Peyer's patch (tissue), 4 donors: ENCODE measurements at regions not wholly inside any gene's neighbourhood (a gene's known extent, or its start where the extent isn't known, plus 50 kb on each side); places are given as distances from the start of the nearest gene placed in this dataset.

ENCODE experiments used
- DNase-seq, 3 donors: peaks; one replicate each; pipeline ENCODE4 v3.0.0-alpha.2; 2017 to 2019
- H3K27ac ChIP-seq, 4 donors: fragments of 200-600 bp; sonication (generic); one replicate each; pipeline ENCODE4 v1.5.1; 2016 to 2019
- H3K27me3 ChIP-seq, 2 donors: fragments of 200-600 bp; sonication (generic); one replicate each; pipeline ENCODE4 v1.5.1; 2019
- H3K36me3 ChIP-seq, 3 donors: fragments of 200-600 bp; sonication (generic); one replicate each; pipeline ENCODE4 v1.5.1; 2016 to 2019
- H3K4me1 ChIP-seq, 4 donors: fragments of 200-600 bp; sonication (generic); one replicate each; pipeline ENCODE4 v1.5.1; 2016 to 2019
- H3K4me3 ChIP-seq, 4 donors: fragments of 200-600 bp; sonication (generic); 1 replicate in 3 of 4; 2 replicates in 1 of 4; pipeline ENCODE4 v1.5.1; 2016 to 2019; ENCODE audit warnings: mild to moderate bottlenecking in 1 of 4
- H3K9me3 ChIP-seq, 4 donors: fragments of 200-600 bp; sonication (generic); one replicate each; pipeline ENCODE4 v1.5.1; 2016 to 2019; ENCODE audit warnings: mild to moderate bottlenecking in 1 of 4
- POLR2A ChIP-seq, 2 donors: fragments of 450-650 bp; IDR thresholded peaks; one replicate each; pipeline ENCODE4 v1.5.1; 2017; ENCODE audit warnings: antibody characterized with exemption in 2 of 2, mild to moderate bottlenecking in 2 of 2, moderate library complexity in 2 of 2
- TF ChIP-seq, protein P1 (sequence below), 6 experiments: fragments of 450-650 bp in 4 of 6; fragments of 200-600 bp in 2 of 6; sonication (generic) in 1 of 6; IDR thresholded peaks; one replicate each; pipeline ENCODE4 v1.5.1; 2017 to 2019; ENCODE audit warnings: antibody characterized with exemption in 6 of 6, mild to moderate bottlenecking in 3 of 6, moderate library complexity in 1 of 6

DNA sequence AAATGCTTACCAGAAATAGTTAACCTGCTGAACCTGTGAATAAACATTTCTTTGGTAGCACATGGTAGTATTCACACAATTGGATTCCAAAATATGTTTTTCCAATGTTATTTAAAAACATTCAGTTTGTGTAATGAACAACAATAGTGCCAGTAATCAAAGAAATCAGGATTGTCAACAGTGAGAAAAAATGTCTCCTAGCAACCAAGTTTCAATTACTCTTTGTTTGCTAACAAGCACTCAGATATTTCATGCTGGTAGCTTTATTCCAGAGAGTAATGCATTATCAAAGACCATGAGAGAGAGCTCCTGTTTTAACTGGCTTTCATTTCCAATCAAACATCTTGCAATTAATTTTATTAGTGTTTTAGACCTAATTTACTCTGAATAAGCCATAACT is 768.1 kb upstream of the GRAMD2B start:
- Histone ChIP-seq H3K27ac (no peak overlapping the region), H3K4me1 (peaks cover 0 to 5% (median 0%) of the 10 kb centered on the region in 4 donors)
- DNase-seq: no peak

DNA sequence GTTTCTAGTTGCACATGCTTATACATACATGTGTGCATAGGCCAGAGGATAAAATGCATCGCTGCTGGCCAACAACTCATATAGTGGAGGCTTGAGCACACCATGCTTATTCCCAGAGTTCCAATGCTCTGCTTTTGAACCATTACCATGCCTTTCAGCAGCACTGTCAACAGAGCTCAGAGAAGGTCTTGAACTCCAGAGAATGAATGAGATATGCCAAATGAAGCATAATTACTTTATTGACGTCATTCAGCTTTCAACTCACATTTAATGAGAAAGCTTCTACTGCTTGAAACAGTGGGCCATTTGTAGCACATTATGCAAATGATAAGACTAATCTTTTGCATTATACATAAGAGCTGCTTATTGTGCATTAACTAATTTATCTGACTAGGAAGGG is 765.3 kb upstream of the GRAMD2B start:
- H3K27ac ChIP-seq: no peak overlapping the region
- H3K9me3 ChIP-seq: no peaks in the 10 kb centered on the region
- no peak for DNase-seq
- no peaks in the 10 kb centered on the region for H3K36me3 ChIP-seq
- no peak overlapping the region for H3K4me3 ChIP-seq
- no peaks in the 10 kb centered on the region for H3K27me3 ChIP-seq
- H3K4me1 ChIP-seq: peaks cover 0 to 5% (median 0%) of the 10 kb centered on the region in 4 donors
- no peak for TF ChIP-seq POLR2A (IDR thresholded peaks at IDR 0.05)
- TF ChIP-seq, protein P1, sequence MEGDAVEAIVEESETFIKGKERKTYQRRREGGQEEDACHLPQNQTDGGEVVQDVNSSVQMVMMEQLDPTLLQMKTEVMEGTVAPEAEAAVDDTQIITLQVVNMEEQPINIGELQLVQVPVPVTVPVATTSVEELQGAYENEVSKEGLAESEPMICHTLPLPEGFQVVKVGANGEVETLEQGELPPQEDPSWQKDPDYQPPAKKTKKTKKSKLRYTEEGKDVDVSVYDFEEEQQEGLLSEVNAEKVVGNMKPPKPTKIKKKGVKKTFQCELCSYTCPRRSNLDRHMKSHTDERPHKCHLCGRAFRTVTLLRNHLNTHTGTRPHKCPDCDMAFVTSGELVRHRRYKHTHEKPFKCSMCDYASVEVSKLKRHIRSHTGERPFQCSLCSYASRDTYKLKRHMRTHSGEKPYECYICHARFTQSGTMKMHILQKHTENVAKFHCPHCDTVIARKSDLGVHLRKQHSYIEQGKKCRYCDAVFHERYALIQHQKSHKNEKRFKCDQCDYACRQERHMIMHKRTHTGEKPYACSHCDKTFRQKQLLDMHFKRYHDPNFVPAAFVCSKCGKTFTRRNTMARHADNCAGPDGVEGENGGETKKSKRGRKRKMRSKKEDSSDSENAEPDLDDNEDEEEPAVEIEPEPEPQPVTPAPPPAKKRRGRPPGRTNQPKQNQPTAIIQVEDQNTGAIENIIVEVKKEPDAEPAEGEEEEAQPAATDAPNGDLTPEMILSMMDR (IDR thresholded peaks at IDR 0.05): no peak

More for the DNA sequence above, 768.1 kb upstream of the GRAMD2B start:
- H3K9me3 ChIP-seq: no peaks in the 10 kb centered on the region
- H3K36me3 ChIP-seq: no peaks in the 10 kb centered on the region
- no peak for TF ChIP-seq POLR2A (IDR thresholded peaks at IDR 0.05)
- TF ChIP-seq, protein P1 (IDR thresholded peaks at IDR 0.05): no peak
- no peaks in the 10 kb centered on the region for H3K27me3 ChIP-seq
- H3K4me3 ChIP-seq: no peak overlapping the region

DNA sequence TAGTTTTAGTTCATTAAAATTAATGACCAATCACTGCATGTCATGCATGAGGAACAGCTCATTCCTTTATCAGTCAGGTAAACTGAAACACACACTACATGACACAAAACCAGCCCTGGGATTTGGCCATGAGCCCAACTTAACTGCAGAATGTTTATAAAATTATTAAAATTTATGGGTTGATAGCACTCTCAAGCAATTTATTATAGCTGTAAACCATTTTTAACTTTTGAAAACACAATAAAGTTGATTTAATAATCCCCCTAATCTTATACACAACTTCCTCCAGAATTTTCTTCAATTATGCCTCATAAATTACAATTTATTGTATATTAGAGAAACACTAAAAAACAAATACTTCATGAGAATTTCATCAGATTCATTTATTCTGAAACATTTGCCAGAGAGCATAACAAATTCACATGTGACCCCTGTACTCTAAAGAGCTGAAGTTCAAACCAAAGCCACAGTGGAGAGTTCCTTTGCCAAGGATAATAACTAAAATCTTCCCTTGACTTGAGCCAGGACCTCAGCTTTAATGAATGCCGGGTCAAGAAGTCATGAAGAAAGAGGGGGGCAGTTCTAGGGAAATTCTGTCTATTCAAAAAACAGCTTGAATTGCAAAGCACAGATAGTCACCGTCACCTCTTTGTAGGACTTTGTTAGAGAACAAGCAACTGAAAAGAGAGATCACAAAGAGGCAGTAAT is 763.7 kb upstream of the GRAMD2B start:
- H3K9me3 ChIP-seq: no peaks in the 10 kb centered on the region
- H3K4me3 ChIP-seq: no peak overlapping the region
- peaks cover 0 to 5% (median 0%) of the 10 kb centered on the region in 4 donors for H3K4me1 ChIP-seq
- H3K27ac ChIP-seq: no peak overlapping the region
- no peak for TF ChIP-seq POLR2A (IDR thresholded peaks at IDR 0.05)
- TF ChIP-seq, protein P1 (IDR thresholded peaks at IDR 0.05): no peak
- no peaks in the 10 kb centered on the region for H3K27me3 ChIP-seq
- DNase-seq: peak in 1 of 3 donors; percentile 50
- no peaks in the 10 kb centered on the region for H3K36me3 ChIP-seq

DNA sequence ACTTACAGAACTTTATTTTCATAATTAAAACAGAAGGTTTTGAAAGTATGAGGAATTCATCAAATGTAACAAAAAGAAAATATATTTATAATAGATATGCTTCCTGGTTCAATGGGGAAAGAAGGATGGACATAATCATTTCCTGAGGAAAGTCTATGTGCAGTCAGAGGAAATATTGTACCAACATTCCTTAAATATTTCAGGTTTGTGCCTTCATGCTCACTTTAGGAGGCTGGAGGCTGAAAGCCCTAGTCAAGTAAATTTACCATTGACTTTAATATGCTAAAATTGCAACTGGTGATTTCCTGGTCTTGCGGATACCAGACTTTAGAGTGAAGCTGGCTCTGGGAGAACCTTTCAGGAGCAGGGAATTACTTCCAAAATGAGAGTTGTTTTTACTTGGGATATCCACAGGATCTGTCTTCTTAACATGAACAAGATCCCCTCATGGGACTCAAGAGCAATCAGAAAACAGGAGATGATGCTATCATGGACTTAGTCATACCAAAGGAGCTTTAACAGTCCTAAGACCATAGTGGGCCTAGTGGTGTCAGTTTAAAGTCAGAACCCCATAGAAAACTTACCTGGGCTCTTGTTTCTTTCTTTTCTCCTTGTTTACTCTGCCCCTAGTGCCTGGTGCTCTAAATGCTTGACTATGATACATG is 762.8 kb upstream of the GRAMD2B start:
- no peak for DNase-seq
- H3K4me1 ChIP-seq: peaks cover 0 to 5% (median 0%) of the 10 kb centered on the region in 4 donors
- no peaks in the 10 kb centered on the region for H3K36me3 ChIP-seq
- no peak overlapping the region for H3K27ac ChIP-seq
- H3K27me3 ChIP-seq: no peaks in the 10 kb centered on the region
- no peaks in the 10 kb centered on the region for H3K9me3 ChIP-seq
- no peak overlapping the region for H3K4me3 ChIP-seq
- TF ChIP-seq, protein P1 (IDR thresholded peaks at IDR 0.05): no peak
- TF ChIP-seq POLR2A (IDR thresholded peaks at IDR 0.05): no peak

DNA sequence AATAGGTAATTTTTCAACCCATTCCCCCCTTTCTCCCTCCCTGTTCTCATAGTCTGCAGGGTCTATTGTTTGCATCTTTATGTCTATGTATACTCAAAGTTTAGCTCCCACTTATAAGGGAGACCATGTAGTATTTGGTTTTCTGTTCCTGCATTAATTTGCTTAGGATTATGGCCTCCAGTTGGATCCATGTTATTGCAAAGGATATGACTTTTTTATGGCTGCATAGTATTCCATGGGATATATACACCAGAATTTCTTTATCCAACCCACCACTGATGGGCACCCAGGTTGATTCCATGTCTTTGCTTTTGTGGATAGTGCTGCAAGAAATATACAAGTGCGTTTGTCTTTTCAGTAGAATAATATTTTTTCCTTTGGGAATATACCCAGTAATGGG is 761.6 kb upstream of the GRAMD2B start:
- Histone ChIP-seq H3K27me3 (no peaks in the 10 kb centered on the region), H3K4me3 (no peak overlapping the region), H3K36me3 (no peaks in the 10 kb centered on the region), H3K27ac (no peak overlapping the region), H3K9me3 (no peaks in the 10 kb centered on the region), H3K4me1 (peaks cover 0 to 5% (median 0%) of the 10 kb centered on the region in 4 donors)
- TF ChIP-seq POLR2A (IDR thresholded peaks at IDR 0.05): no peak
- TF ChIP-seq, protein P1 (IDR thresholded peaks at IDR 0.05): no peak
- no peak for DNase-seq
